WI38 (cell line): ENCODE measurements at regions not wholly inside any gene's neighbourhood (a gene's known extent, or its start where the extent isn't known, plus 50 kb on each side); places are given as distances from the start of the nearest gene placed in this dataset.

Source experiments
- H3K4me3 ChIP-seq: 2 replicates; pipeline ENCODE4 v1.5.1; 2011; ENCODE audit warnings: low read depth, mild to moderate bottlenecking, control low read depth, low read length
- TF ChIP-seq, protein P1 (sequence below): IDR thresholded peaks from 2 replicates; pipeline ENCODE4 v1.5.1; 2012; ENCODE audit warnings: low read depth, mild to moderate bottlenecking, control low read depth, low read length

DNA sequence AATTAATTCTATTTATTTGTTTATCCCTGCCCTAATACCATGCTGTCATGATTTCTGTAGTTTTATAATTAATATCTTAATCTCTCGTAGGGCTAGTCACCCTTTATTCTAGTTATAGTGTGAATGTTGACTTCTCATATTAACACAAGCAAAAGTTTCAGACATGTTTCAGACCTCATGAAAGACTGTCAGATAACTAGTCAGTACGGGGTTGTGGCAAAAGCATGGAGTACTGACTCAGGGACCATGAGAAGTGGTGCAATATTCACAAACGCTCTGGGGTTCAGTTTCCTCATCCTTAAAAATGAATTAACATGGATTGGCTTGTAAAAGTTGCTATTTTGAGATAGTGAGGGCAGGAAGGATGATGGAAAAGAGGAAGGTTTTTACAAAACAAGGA lies 148.9 kb downstream of the TMEM200A start:
- no peak overlapping the region for H3K4me3 ChIP-seq
- TF ChIP-seq, protein P1, sequence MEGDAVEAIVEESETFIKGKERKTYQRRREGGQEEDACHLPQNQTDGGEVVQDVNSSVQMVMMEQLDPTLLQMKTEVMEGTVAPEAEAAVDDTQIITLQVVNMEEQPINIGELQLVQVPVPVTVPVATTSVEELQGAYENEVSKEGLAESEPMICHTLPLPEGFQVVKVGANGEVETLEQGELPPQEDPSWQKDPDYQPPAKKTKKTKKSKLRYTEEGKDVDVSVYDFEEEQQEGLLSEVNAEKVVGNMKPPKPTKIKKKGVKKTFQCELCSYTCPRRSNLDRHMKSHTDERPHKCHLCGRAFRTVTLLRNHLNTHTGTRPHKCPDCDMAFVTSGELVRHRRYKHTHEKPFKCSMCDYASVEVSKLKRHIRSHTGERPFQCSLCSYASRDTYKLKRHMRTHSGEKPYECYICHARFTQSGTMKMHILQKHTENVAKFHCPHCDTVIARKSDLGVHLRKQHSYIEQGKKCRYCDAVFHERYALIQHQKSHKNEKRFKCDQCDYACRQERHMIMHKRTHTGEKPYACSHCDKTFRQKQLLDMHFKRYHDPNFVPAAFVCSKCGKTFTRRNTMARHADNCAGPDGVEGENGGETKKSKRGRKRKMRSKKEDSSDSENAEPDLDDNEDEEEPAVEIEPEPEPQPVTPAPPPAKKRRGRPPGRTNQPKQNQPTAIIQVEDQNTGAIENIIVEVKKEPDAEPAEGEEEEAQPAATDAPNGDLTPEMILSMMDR: no peak

DNA sequence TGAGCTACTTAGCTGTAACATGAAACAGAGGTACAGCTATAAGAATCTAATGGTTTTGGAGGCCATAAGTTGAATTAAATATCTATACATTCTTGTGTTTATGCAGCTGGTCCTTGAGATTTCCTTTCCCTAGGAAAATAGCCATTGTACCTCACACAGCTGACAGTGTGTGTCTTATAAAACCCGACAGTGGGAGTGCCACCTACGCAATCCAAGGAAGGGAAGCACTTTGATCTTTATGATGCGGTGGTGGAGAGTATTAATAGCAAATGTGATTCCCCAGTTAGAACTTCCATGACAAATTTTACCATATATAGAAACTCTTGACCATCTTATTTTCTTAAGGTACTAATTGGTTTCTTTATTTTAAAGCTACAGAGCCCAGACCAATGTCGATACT lies 149.5 kb downstream of the TMEM200A start:
- H3K4me3 ChIP-seq: no peak overlapping the region
- TF ChIP-seq, protein P1: no peak

DNA sequence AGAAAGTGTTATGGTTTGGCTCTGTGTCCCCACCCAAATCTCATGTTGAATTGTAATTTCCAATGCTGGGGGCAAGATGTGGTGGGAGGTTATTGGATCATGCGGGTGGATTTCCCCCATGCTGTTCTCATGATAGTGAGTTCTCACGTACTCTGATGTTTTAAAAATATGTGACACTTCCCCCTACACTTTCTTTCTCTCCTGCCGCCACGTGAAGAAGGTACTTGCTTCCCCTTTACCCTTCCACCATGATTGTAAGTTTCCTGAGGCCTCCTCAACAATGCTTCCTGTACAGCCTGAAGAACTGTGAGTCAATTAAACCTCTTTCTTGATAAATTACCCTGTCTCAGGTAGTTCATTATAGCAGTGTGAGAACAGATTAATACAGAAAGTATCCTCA lies 150.8 kb downstream of the TMEM200A start:
- TF ChIP-seq, protein P1: no peak
- no peak overlapping the region for H3K4me3 ChIP-seq

DNA sequence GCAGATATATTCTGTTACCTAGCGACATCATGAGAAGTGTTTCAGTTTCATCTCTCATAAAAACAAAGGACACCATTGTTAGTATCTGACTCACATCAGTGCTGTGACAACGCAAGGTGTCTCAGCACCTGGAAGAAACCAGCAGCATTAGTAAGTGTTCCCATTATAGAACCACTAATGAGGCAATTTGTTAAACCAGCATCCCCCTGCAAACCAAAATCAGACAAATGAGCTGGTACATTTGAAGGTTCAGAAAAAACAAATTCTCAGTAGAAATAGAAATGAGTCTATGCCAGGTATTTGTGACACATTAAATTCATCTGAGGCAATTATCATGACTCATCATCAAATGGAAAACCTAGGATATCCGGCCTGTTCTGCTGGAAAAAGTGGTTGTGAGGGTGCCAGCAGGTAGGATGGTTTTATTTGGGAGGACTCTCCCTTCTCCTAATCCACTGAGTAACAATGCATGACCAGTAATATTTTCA lies 151.7 kb downstream of the TMEM200A start:
- H3K4me3 ChIP-seq: no peak overlapping the region
- TF ChIP-seq, protein P1: no peak

DNA sequence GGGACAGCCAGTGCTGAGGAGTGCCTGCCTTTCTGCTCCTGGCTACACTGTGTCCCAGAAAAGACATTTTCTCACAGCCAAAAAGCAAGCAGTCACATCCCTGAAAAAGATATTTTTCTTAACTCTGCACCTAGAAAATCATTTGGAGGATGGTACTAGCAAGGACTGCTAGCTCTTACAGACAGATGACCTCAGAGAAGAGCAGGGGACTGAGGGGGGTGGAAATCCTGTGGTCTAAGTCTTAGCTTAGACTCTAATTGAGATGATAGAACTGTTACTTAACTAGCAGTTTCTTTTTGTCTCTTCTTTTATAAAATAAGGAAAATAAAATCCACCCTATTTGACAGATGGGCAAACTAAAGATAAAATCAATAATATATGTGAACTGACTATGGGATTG lies 152.8 kb downstream of the TMEM200A start:
- TF ChIP-seq, protein P1: no peak
- H3K4me3 ChIP-seq: no peak overlapping the region

DNA sequence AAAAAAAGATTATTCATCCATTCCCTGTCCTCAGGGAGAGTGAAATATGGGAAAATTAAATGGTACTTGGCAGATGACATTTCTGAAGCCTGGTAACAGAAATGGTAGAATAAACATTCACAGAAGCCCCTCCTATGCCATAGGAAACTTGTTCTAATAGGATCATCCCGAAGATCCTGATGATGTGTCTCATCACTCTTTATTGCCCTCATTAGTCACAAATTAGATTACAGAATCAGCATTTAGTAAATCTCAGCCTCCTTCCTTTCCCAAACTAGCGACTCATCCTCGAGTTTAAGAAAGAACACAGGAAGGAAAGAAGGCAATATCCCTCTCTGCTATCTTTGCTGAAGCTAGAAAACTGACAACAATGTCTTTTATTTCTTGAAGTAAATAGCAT lies 154.4 kb downstream of the TMEM200A start:
- TF ChIP-seq, protein P1: no peak
- H3K4me3 ChIP-seq: no peak overlapping the region

DNA sequence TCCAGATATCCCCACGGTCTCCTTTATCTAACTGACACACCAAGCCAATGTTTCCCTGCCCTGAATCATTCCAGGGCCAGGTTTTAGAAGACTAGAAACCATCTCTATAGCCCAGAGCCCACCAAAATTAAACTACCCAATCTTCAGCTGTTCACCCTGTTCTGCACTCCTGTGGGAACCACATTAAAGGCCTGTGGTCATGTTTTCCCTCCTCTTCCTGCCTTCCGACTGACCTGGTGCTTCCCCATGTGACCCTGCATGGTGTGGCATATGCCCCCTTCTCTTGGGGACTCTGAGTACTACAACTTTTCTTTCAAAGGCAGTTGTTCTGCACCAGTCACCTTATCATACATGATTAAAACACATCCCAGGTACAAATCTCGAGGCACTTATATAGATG lies 155.0 kb downstream of the TMEM200A start:
- H3K4me3 ChIP-seq: no peak overlapping the region
- TF ChIP-seq, protein P1: no peak
